ENCODE measurements at regions not wholly inside any gene's neighbourhood (a gene's known extent, or its start where the extent isn't known, plus 50 kb on each side); places are given as distances from the start of the nearest gene placed in this dataset.

- no peak overlapping the region for H3K4me3 ChIP-seq (ENCODE audit: low read length)
- no peaks in the 10 kb centered on the region for H3K27me3 ChIP-seq (ENCODE audit: insufficient read depth, low read length)
- no peaks in the 10 kb centered on the region for H3K9me3 ChIP-seq (ENCODE audit: insufficient read depth, low read depth, low read length)
- 89% methylated on average over 2 of the region's 2 CpGs for WGBS
- H3K4me1 ChIP-seq (ENCODE audit: insufficient read depth, low read length) = peaks cover 7% of the 10 kb centered on the region
- no peak overlapping the region for H3K27ac ChIP-seq (ENCODE audit: low read depth, low read length)
- no peaks in the 10 kb centered on the region for H3K36me3 ChIP-seq (ENCODE audit: insufficient read depth, low read length)
- no peak overlapping the region for H3K9ac ChIP-seq (ENCODE audit: low read depth, low read length)
Observed at GRCh38 chr10:57165671-57166070, 804.6 kb upstream of the ZWINT start.

GRCh38 chr10:57162231-57162630, 801.2 kb upstream of the ZWINT start:
- no peaks in the 10 kb centered on the region for H3K36me3 ChIP-seq (ENCODE audit: insufficient read depth, low read length)
- H3K27me3 ChIP-seq (ENCODE audit: insufficient read depth, low read length) = no peaks in the 10 kb centered on the region
- 89% methylated on average over 2 of the region's 4 CpGs for WGBS
- H3K9ac ChIP-seq (ENCODE audit: low read depth, low read length) = no peak overlapping the region
- H3K4me3 ChIP-seq (ENCODE audit: low read length) = no peak overlapping the region
- H3K4me1 ChIP-seq (ENCODE audit: insufficient read depth, low read length) = no peaks in the 10 kb centered on the region
- no peaks in the 10 kb centered on the region for H3K9me3 ChIP-seq (ENCODE audit: insufficient read depth, low read depth, low read length)
- no peak overlapping the region for H3K27ac ChIP-seq (ENCODE audit: low read depth, low read length)

GRCh38 chr10:57161157-57161556, 800.1 kb upstream of the ZWINT start:
- H3K27ac ChIP-seq (ENCODE audit: low read depth, low read length) = no peak overlapping the region
- no peaks in the 10 kb centered on the region for H3K27me3 ChIP-seq (ENCODE audit: insufficient read depth, low read length)
- no peaks in the 10 kb centered on the region for H3K36me3 ChIP-seq (ENCODE audit: insufficient read depth, low read length)
- WGBS = 100% methylated on average over 1 of the region's 1 CpG
- no peaks in the 10 kb centered on the region for H3K9me3 ChIP-seq (ENCODE audit: insufficient read depth, low read depth, low read length)
- H3K4me3 ChIP-seq (ENCODE audit: low read length) = no peak overlapping the region
- no peak overlapping the region for H3K9ac ChIP-seq (ENCODE audit: low read depth, low read length)
- H3K4me1 ChIP-seq (ENCODE audit: insufficient read depth, low read length) = no peaks in the 10 kb centered on the region

- Histone ChIP-seq H3K9me3 (ENCODE audit: insufficient read depth, low read depth, low read length) (peaks cover 6% of the 10 kb centered on the region), H3K27me3 (ENCODE audit: insufficient read depth, low read length) (peaks cover 97% of the 10 kb centered on the region), H3K27ac (ENCODE audit: low read depth, low read length) (no peak overlapping the region)
Observed at GRCh38 chr10:57145548-57145947, 784.5 kb upstream of the ZWINT start.

GRCh38 chr10:57142925-57143576, 782.0 kb upstream of the ZWINT start:
- no peak overlapping the region for H3K27ac ChIP-seq (ENCODE audit: low read depth, low read length)
- peaks cover 98% of the 10 kb centered on the region for H3K27me3 ChIP-seq (ENCODE audit: insufficient read depth, low read length)
- no peak overlapping the region for H3K9ac ChIP-seq (ENCODE audit: low read depth, low read length)
- H3K4me1 ChIP-seq (ENCODE audit: insufficient read depth, low read length) = no peaks in the 10 kb centered on the region
- 48% methylated on average over 7 of the region's 7 CpGs for WGBS
- no peak overlapping the region for H3K4me3 ChIP-seq (ENCODE audit: low read length)
- peaks cover 9% of the 10 kb centered on the region for H3K9me3 ChIP-seq (ENCODE audit: insufficient read depth, low read depth, low read length)
- H3K36me3 ChIP-seq (ENCODE audit: insufficient read depth, low read length) = peaks cover 3% of the 10 kb centered on the region; the same call in 1 of the 2 replicates

More at GRCh38 chr10:57145548-57145947, 784.5 kb upstream of the ZWINT start:
- Histone ChIP-seq H3K4me3 (ENCODE audit: low read length) (no peak overlapping the region), H3K36me3 (ENCODE audit: insufficient read depth, low read length) (no peaks in the 10 kb centered on the region), H3K9ac (ENCODE audit: low read depth, low read length) (no peak overlapping the region), H3K4me1 (ENCODE audit: insufficient read depth, low read length) (no peaks in the 10 kb centered on the region)

GRCh38 chr10:57141708-57142107, 780.6 kb upstream of the ZWINT start:
- Histone ChIP-seq H3K4me3 (ENCODE audit: low read length) (no peak overlapping the region), H3K27me3 (ENCODE audit: insufficient read depth, low read length) (peaks cover 97% of the 10 kb centered on the region), H3K9me3 (ENCODE audit: insufficient read depth, low read depth, low read length) (peaks cover 9% of the 10 kb centered on the region), H3K4me1 (ENCODE audit: insufficient read depth, low read length) (no peaks in the 10 kb centered on the region), H3K27ac (ENCODE audit: low read depth, low read length) (no peak overlapping the region), H3K9ac (ENCODE audit: low read depth, low read length) (no peak overlapping the region), H3K36me3 (ENCODE audit: insufficient read depth, low read length) (peaks cover 3% of the 10 kb centered on the region; the same call in 1 of the 2 replicates)
- no CpG with 5 or more reads among the region's 1 CpG for WGBS

GRCh38 chr10:57119684-57120083, 758.6 kb upstream of the ZWINT start:
- Histone ChIP-seq H3K27ac (ENCODE audit: low read depth, low read length) (no peak overlapping the region), H3K9ac (ENCODE audit: low read depth, low read length) (no peak overlapping the region), H3K36me3 (ENCODE audit: insufficient read depth, low read length) (peaks cover 5% of the 10 kb centered on the region), H3K27me3 (ENCODE audit: insufficient read depth, low read length) (no peaks in the 10 kb centered on the region), H3K4me3 (ENCODE audit: low read length) (no peak overlapping the region), H3K9me3 (ENCODE audit: insufficient read depth, low read depth, low read length) (peaks cover 20% of the 10 kb centered on the region), H3K4me1 (ENCODE audit: insufficient read depth, low read length) (no peaks in the 10 kb centered on the region)
- 91% methylated on average over 1 of the region's 1 CpG for WGBS

GRCh38 chr10:57113545-57113944, 752.5 kb upstream of the ZWINT start:
- no peaks in the 10 kb centered on the region for H3K4me1 ChIP-seq (ENCODE audit: insufficient read depth, low read length)
- H3K9ac ChIP-seq (ENCODE audit: low read depth, low read length) = no peak overlapping the region
- H3K27me3 ChIP-seq (ENCODE audit: insufficient read depth, low read length) = no peaks in the 10 kb centered on the region
- H3K4me3 ChIP-seq (ENCODE audit: low read length) = no peak overlapping the region
- whole genome bisulfite sequencing = 90% methylated on average over 2 of the region's 2 CpGs
- no peaks in the 10 kb centered on the region for H3K36me3 ChIP-seq (ENCODE audit: insufficient read depth, low read length)
- H3K9me3 ChIP-seq (ENCODE audit: insufficient read depth, low read depth, low read length) = peaks cover 8% of the 10 kb centered on the region; the same call in 1 of the 2 replicates
- no peak overlapping the region for H3K27ac ChIP-seq (ENCODE audit: low read depth, low read length)

GRCh38 chr10:57102236-57102635, 741.2 kb upstream of the ZWINT start:
- whole genome bisulfite sequencing = 13% methylated on average over 1 of the region's 1 CpG
- peak overlapping the region; percentile 84; the same call in 1 of the 2 replicates for H3K27ac ChIP-seq (ENCODE audit: low read depth, low read length)
- H3K4me3 ChIP-seq (ENCODE audit: low read length) = no peak overlapping the region
- H3K4me1 ChIP-seq (ENCODE audit: insufficient read depth, low read length) = peaks cover 31% of the 10 kb centered on the region
- no peak overlapping the region for H3K9ac ChIP-seq (ENCODE audit: low read depth, low read length)
- no peaks in the 10 kb centered on the region for H3K27me3 ChIP-seq (ENCODE audit: insufficient read depth, low read length)
- no peaks in the 10 kb centered on the region; the same call in 1 of the 2 replicates for H3K9me3 ChIP-seq (ENCODE audit: insufficient read depth, low read depth, low read length)
- H3K36me3 ChIP-seq (ENCODE audit: insufficient read depth, low read length) = no peaks in the 10 kb centered on the region

GRCh38 chr10:57098146-57098545, 737.1 kb upstream of the ZWINT start:
- 82% methylated on average over 2 of the region's 2 CpGs for WGBS

GRCh38 chr10:57096044-57096443, 735.0 kb upstream of the ZWINT start:
- H3K9me3 ChIP-seq (ENCODE audit: insufficient read depth, low read depth, low read length) = peaks cover 29% of the 10 kb centered on the region
- no peak overlapping the region for H3K27ac ChIP-seq (ENCODE audit: low read depth, low read length)
- H3K4me3 ChIP-seq (ENCODE audit: low read length) = no peak overlapping the region
- H3K9ac ChIP-seq (ENCODE audit: low read depth, low read length) = no peak overlapping the region
- WGBS = 96% methylated on average over 3 of the region's 3 CpGs
- no peaks in the 10 kb centered on the region for H3K36me3 ChIP-seq (ENCODE audit: insufficient read depth, low read length)
- peaks cover 3% of the 10 kb centered on the region; the same call in 1 of the 2 replicates for H3K4me1 ChIP-seq (ENCODE audit: insufficient read depth, low read length)
- no peaks in the 10 kb centered on the region for H3K27me3 ChIP-seq (ENCODE audit: insufficient read depth, low read length)

More at GRCh38 chr10:57098146-57098545, 737.1 kb upstream of the ZWINT start:
- H3K27ac ChIP-seq (ENCODE audit: low read depth, low read length) = no peak overlapping the region
- H3K4me3 ChIP-seq (ENCODE audit: low read length) = no peak overlapping the region
- H3K9ac ChIP-seq (ENCODE audit: low read depth, low read length) = no peak overlapping the region
- H3K36me3 ChIP-seq (ENCODE audit: insufficient read depth, low read length) = no peaks in the 10 kb centered on the region
- peaks cover 24% of the 10 kb centered on the region for H3K9me3 ChIP-seq (ENCODE audit: insufficient read depth, low read depth, low read length)
- peaks cover 16% of the 10 kb centered on the region for H3K4me1 ChIP-seq (ENCODE audit: insufficient read depth, low read length)
- H3K27me3 ChIP-seq (ENCODE audit: insufficient read depth, low read length) = no peaks in the 10 kb centered on the region

GRCh38 chr10:57094965-57095364, 733.9 kb upstream of the ZWINT start:
- WGBS = 93% methylated on average over 7 of the region's 7 CpGs
- no peak overlapping the region for H3K9ac ChIP-seq (ENCODE audit: low read depth, low read length)
- peaks cover 29% of the 10 kb centered on the region for H3K9me3 ChIP-seq (ENCODE audit: insufficient read depth, low read depth, low read length)
- H3K27ac ChIP-seq (ENCODE audit: low read depth, low read length) = no peak overlapping the region
- no peaks in the 10 kb centered on the region for H3K36me3 ChIP-seq (ENCODE audit: insufficient read depth, low read length)
- peaks cover 3% of the 10 kb centered on the region; the same call in 1 of the 2 replicates for H3K4me1 ChIP-seq (ENCODE audit: insufficient read depth, low read length)
- no peaks in the 10 kb centered on the region for H3K27me3 ChIP-seq (ENCODE audit: insufficient read depth, low read length)
- no peak overlapping the region for H3K4me3 ChIP-seq (ENCODE audit: low read length)
